ENCODE measurements at regions not wholly inside any gene's neighbourhood (a gene's known extent, or its start where the extent isn't known, plus 50 kb on each side); places are given as distances from the start of the nearest gene placed in this dataset.
"Not testable (repeated sequence)": the region's sequence is repeated elsewhere in the genome, so short reads cannot be mapped to it uniquely, and the experiment has no call there.

GRCh38 chr7:51995596-51996179, 679.1 kb upstream of the COBL start:
- DNase-seq, result no peak

- DNase-seq, result no peak
Measured at GRCh38 chr7:51982653-51983052, 666.0 kb upstream of the COBL start.

GRCh38 chr7:51980812-51981211, 664.2 kb upstream of the COBL start:
- DNase-seq, result no peak

- DNase-seq, result no peak
Measured at GRCh38 chr7:51980313-51980712, 663.7 kb upstream of the COBL start.

- no peak for DNase-seq
Measured at GRCh38 chr7:51977913-51978312, 661.3 kb upstream of the COBL start.

- DNase-seq, result no peak
Measured at GRCh38 chr7:51973939-51974338, 657.3 kb upstream of the COBL start.

- DNase-seq, result no peak
Measured at GRCh38 chr7:51973071-51973470, 656.5 kb upstream of the COBL start.

- no peak for DNase-seq
Measured at GRCh38 chr7:51970961-51971665, 654.5 kb upstream of the COBL start.

GRCh38 chr7:51968461-51968860, 651.9 kb upstream of the COBL start:
- DNase-seq, result no peak

- no peak for DNase-seq
Measured at GRCh38 chr7:51965454-51965853, 648.8 kb upstream of the COBL start.

- DNase-seq, result no peak
Measured at GRCh38 chr7:51961804-51962203, 645.2 kb upstream of the COBL start.

- no peak for DNase-seq
Measured at GRCh38 chr7:51950813-51951212, 634.2 kb upstream of the COBL start.

GRCh38 chr7:51949726-51950644, 633.4 kb upstream of the COBL start:
- DNase-seq, result no peak

GRCh38 chr7:51930834-51931233, 614.2 kb upstream of the COBL start:
- DNase-seq, result no peak

GRCh38 chr7:51929818-51930217, 613.2 kb upstream of the COBL start:
- DNase-seq, result no peak

- DNase-seq, result no peak
Measured at GRCh38 chr7:51927738-51928137, 611.1 kb upstream of the COBL start.

- no peak for DNase-seq
Measured at GRCh38 chr7:51918581-51918980, 602.0 kb upstream of the COBL start.

GRCh38 chr7:51901489-51901840, 584.9 kb upstream of the COBL start:
- no peak for DNase-seq

GRCh38 chr7:51900755-51901488, 584.3 kb upstream of the COBL start:
- not testable (repeated sequence) for DNase-seq

GRCh38 chr7:51899611-51900010, 583.0 kb upstream of the COBL start:
- DNase-seq, result no peak

GRCh38 chr7:51882412-51882811, 565.8 kb upstream of the COBL start:
- DNase-seq, result no peak

- DNase-seq, result no peak
Measured at GRCh38 chr7:51881309-51881708, 564.7 kb upstream of the COBL start.

- DNase-seq, result no peak
Measured at GRCh38 chr7:51878865-51879264, 562.3 kb upstream of the COBL start.

Data from right forelimb (tissue), 1 donor.